IMR-90 (cell line): ENCODE measurements at regions not wholly inside any gene's neighbourhood (a gene's known extent, or its start where the extent isn't known, plus 50 kb on each side); places are given as distances from the start of the nearest gene placed in this dataset.

Source experiments
- BHLHE40 ChIP-seq: fragments of 150-350 bp; IDR thresholded peaks from 2 replicates; pipeline ENCODE4 v1.6.1; 2016; ENCODE audit warnings: mild to moderate bottlenecking, low read depth, low read length
- CEBPB ChIP-seq: IDR thresholded peaks from 2 replicates; pipeline ENCODE4 v1.6.1; 2012; ENCODE audit warnings: low read depth, low read length, improper control_type of control experiment
- CHD1 ChIP-seq: IDR thresholded peaks from 2 replicates; pipeline ENCODE4 v1.6.1; 2012; ENCODE audit warnings: low read depth, low read length, improper control_type of control experiment
- CTCF ChIP-seq: conservative IDR thresholded peaks from 2 replicates; pipeline ENCODE4 v1.5.1; 2012; ENCODE audit warnings: mild to moderate bottlenecking, low read depth, low read length, improper control_type of control experiment
- ELK1 ChIP-seq: fragments of 150-350 bp; IDR thresholded peaks from 2 replicates; pipeline ENCODE4 v1.6.1; 2016; ENCODE audit warnings: low read depth, mild to moderate bottlenecking, low read length, moderate library complexity, borderline replicate concordance
- FOS ChIP-seq: fragments of 150-350 bp; IDR thresholded peaks from 2 replicates; pipeline ENCODE4 v1.6.1; 2016; ENCODE audit warnings: low read depth, low read length
- POLR2A ChIP-seq: IDR thresholded peaks from 2 replicates; pipeline ENCODE4 v1.6.1; 2012; ENCODE audit warnings: mild to moderate bottlenecking, low read depth, low read length
- RAD21 ChIP-seq: IDR thresholded peaks from 2 replicates; pipeline ENCODE4 v1.6.1; 2012; ENCODE audit warnings: low read length, improper control_type of control experiment
- RCOR1 ChIP-seq: IDR thresholded peaks from 2 replicates; pipeline ENCODE4 v1.6.1; 2012; ENCODE audit warnings: mild to moderate bottlenecking, low read length, improper control_type of control experiment; ENCODE audit not compliant: insufficient replicate concordance
- RFX5 ChIP-seq: IDR thresholded peaks from 2 replicates; pipeline ENCODE4 v1.8.0; 2012; ENCODE audit warnings: low read depth, mild to moderate bottlenecking, low read length, moderate library complexity

GRCh38 chr3:70486414-70487017 lies 174.1 kb upstream of the MDFIC2 start:
- TF ChIP-seq CTCF (no peak), RFX5 (no peak), CHD1 (no peak), RAD21 (no peak), POLR2A (no peak), BHLHE40 (no peak), CEBPB (no peak), RCOR1 (no peak), FOS (no peak), ELK1 (no peak)
